Right atrium auricular region (tissue), 2 donors: ENCODE measurements at regions not wholly inside any gene's neighbourhood (a gene's known extent, or its start where the extent isn't known, plus 50 kb on each side); places are given as distances from the start of the nearest gene placed in this dataset.

Source experiments
- DNase-seq: peaks from one replicate; pipeline ENCODE4 v3.0.0-alpha.2; 2019; ENCODE audit warnings: low spot score
- H3K27ac ChIP-seq, 2 donors: fragments of 200-600 bp; sonication (generic); 1 replicate in 1 of 2; 2 replicates in 1 of 2; pipeline ENCODE4 v1.5.1; 2016 to 2019
- H3K27me3 ChIP-seq, 2 donors: fragments of 200-600 bp; sonication (generic); one replicate each; pipeline versions ENCODE4 v1.5.1 to v1.6.0; 2017 to 2019
- H3K36me3 ChIP-seq: fragments of 200-600 bp; sonication (generic); one replicate; pipeline ENCODE4 v1.5.1; 2016
- H3K4me1 ChIP-seq, 2 donors: fragments of 200-600 bp; sonication (generic); one replicate each; pipeline versions ENCODE4 v1.5.1 to v1.6.0; 2017 to 2019
- H3K4me3 ChIP-seq, 2 donors: fragments of 200-600 bp; sonication (generic); 1 replicate in 1 of 2; 2 replicates in 1 of 2; pipeline ENCODE4 v1.5.1; 2017 to 2019; ENCODE audit warnings: mild to moderate bottlenecking in 1 of 2, moderate library complexity in 1 of 2
- H3K9me3 ChIP-seq, 2 donors: fragments of 200-600 bp; sonication (generic); one replicate each; pipeline ENCODE4 v1.5.1; 2019
- TF ChIP-seq, protein P1 (sequence below), 2 donors: fragments of 200-600 bp; sonication (generic); IDR thresholded peaks; one replicate each; pipeline ENCODE4 v1.5.1; 2019; ENCODE audit warnings: antibody characterized with exemption in 2 of 2

DNA sequence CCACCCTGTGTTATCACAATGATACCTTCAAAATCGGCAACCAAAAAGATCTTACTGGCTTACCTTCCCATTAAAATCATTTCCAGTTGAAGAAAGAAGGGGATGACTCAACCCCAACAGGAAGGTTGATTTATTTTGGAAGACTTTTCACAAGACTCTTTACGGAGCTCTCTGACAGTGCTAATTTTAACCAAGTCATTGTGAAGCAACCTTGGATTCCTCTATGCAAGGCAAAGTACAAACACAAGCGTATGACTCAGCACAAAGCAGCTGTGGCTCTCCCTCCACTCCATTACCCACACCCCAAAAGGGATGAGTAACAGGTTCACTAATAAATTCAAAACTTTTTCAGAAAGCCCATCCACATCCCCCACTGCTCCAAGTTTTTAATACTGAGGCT is 213.8 kb upstream of the FGF13 start:
- TF ChIP-seq, protein P1, sequence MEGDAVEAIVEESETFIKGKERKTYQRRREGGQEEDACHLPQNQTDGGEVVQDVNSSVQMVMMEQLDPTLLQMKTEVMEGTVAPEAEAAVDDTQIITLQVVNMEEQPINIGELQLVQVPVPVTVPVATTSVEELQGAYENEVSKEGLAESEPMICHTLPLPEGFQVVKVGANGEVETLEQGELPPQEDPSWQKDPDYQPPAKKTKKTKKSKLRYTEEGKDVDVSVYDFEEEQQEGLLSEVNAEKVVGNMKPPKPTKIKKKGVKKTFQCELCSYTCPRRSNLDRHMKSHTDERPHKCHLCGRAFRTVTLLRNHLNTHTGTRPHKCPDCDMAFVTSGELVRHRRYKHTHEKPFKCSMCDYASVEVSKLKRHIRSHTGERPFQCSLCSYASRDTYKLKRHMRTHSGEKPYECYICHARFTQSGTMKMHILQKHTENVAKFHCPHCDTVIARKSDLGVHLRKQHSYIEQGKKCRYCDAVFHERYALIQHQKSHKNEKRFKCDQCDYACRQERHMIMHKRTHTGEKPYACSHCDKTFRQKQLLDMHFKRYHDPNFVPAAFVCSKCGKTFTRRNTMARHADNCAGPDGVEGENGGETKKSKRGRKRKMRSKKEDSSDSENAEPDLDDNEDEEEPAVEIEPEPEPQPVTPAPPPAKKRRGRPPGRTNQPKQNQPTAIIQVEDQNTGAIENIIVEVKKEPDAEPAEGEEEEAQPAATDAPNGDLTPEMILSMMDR (IDR thresholded peaks at IDR 0.05), result no peak
- H3K36me3 ChIP-seq, result no peaks in the 10 kb centered on the region
- H3K9me3 ChIP-seq, result no peaks in the 10 kb centered on the region
- H3K27ac ChIP-seq, result no peak overlapping the region
- H3K4me1 ChIP-seq, result no peaks in the 10 kb centered on the region
- no peak for DNase-seq
- H3K4me3 ChIP-seq, result no peak overlapping the region
- no peaks in the 10 kb centered on the region for H3K27me3 ChIP-seq

DNA sequence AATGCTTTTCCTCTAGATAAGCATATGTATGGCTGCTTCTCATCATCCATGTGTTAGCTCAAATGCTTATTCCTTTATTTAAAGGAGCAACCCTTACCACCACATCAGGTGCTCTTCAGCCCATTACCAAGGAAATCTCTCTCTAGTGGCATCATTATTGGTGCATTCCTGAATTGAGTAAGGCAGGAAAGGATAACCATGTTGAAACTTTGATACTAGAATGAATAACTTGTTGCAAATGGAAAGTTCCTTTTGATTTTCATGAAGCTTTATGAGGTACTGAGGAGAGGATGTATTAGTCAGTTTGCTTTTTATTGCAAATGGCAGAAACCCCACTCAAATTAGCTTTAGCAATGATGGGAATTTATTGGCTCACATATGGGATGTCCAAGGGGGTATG is 212.3 kb upstream of the FGF13 start:
- DNase-seq, result no peak
- Histone ChIP-seq H3K36me3 (no peaks in the 10 kb centered on the region), H3K4me1 (no peaks in the 10 kb centered on the region), H3K27ac (no peak overlapping the region), H3K9me3 (no peaks in the 10 kb centered on the region), H3K4me3 (no peak overlapping the region), H3K27me3 (no peaks in the 10 kb centered on the region)
- TF ChIP-seq, protein P1 (IDR thresholded peaks at IDR 0.05), result no peak

DNA sequence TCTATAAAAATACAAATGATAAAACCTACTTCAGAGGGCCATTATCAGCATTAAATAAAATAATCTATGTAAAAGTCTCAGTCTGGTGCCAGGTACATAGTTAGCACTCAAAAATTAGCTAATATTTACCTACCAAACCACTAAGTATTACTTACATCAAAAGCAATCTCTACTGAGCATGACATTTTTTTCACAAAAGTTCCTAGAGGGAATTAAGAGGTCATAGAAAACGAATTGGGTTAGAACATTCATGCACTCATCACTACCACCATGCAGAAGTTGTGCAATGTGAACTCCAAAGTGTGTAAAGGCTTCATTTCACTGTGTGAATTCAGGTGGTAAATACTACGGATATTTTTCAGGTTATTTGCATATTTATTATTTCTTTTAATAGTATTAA is 209.5 kb upstream of the FGF13 start:
- no peaks in the 10 kb centered on the region for H3K4me1 ChIP-seq
- no peak overlapping the region for H3K4me3 ChIP-seq
- DNase-seq, result no peak
- TF ChIP-seq, protein P1 (IDR thresholded peaks at IDR 0.05), result no peak
- no peaks in the 10 kb centered on the region for H3K9me3 ChIP-seq
- H3K27ac ChIP-seq, result no peak overlapping the region
- H3K27me3 ChIP-seq, result no peaks in the 10 kb centered on the region
- no peaks in the 10 kb centered on the region for H3K36me3 ChIP-seq

DNA sequence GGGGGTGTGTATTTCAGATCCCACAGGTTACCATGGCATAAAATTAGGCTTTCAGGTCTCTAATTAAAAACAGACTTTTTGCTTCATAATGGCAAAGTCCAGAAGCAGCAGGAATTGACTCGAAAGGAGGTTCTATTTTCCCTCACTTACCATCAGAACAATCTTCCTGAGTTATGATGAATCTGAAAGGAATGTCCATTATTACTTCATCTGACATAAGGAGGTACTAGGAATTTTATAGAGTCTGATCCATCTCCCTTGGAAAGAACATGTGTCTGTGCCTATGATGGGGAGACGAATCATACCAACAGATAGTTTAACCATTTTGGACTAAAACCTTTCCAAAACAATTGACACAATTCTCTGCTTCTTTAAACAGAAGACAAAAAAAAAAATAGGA is 206.3 kb upstream of the FGF13 start:
- Histone ChIP-seq H3K4me1 (no peaks in the 10 kb centered on the region), H3K4me3 (no peak overlapping the region), H3K36me3 (no peaks in the 10 kb centered on the region), H3K27ac (no peak overlapping the region), H3K9me3 (no peaks in the 10 kb centered on the region), H3K27me3 (no peaks in the 10 kb centered on the region)
- TF ChIP-seq, protein P1 (IDR thresholded peaks at IDR 0.05), result no peak
- no peak for DNase-seq

DNA sequence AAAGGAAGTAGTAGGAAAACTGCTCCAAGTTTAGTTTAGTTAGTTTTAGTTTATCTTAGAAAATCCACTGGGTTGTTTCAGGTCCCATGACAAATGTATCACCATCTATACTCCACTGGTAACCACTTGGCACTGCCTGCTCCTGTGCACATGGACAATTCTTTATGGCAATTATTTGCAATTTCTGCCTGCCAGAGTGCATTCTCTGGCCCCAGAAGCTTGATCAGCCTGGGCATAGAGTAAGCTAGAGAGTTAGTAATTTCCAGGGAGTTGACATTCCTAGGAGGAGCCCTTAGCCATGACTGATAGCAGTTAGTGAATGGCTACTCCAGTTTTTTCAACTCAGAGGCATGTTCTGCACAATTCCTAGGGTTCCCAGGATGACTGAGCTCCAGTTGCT is 203.2 kb upstream of the FGF13 start:
- H3K27me3 ChIP-seq, result no peaks in the 10 kb centered on the region
- H3K4me3 ChIP-seq, result no peak overlapping the region
- H3K27ac ChIP-seq, result no peak overlapping the region
- H3K4me1 ChIP-seq, result no peaks in the 10 kb centered on the region
- DNase-seq, result no peak
- H3K36me3 ChIP-seq, result no peaks in the 10 kb centered on the region
- no peaks in the 10 kb centered on the region for H3K9me3 ChIP-seq
- TF ChIP-seq, protein P1 (IDR thresholded peaks at IDR 0.05), result no peak

DNA sequence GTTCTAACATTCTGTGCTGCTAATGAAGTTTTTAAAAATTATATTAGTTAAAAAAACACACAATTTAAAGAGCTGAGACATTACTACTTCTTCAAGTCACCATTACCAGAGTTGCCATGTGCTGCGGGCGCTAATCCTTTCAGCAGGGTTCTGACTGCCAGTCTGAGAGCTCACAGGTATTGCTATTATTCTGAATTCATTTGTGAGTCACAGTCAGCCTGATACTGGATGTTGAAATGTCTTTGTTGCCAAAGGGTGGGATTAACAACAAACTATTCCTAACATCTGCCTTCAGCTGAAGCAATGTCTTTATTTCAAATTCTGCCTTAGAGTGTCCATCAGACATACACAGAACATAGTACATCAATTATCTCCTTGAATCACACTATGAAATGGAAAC is 197.1 kb upstream of the FGF13 start:
- no peaks in the 10 kb centered on the region for H3K9me3 ChIP-seq
- H3K27me3 ChIP-seq, result no peaks in the 10 kb centered on the region
- no peak overlapping the region for H3K27ac ChIP-seq
- TF ChIP-seq, protein P1 (IDR thresholded peaks at IDR 0.05), result no peak
- H3K36me3 ChIP-seq, result no peaks in the 10 kb centered on the region
- no peak for DNase-seq
- H3K4me3 ChIP-seq, result no peak overlapping the region
- H3K4me1 ChIP-seq, result no peaks in the 10 kb centered on the region
